Stimulated activated CD8-positive, alpha-beta memory T cell treated with anti-CD3 and anti-CD28 coated beads, Interleukin-12 subunit alpha, Interleukin-12 subunit beta, amount 100 ng/mL, for 24 hours (primary cell): ENCODE measurements at regions not wholly inside any gene's neighbourhood (a gene's known extent, or its start where the extent isn't known, plus 50 kb on each side); places are given as distances from the start of the nearest gene placed in this dataset.
"Not testable (repeated sequence)": the region's sequence is repeated elsewhere in the genome, so short reads cannot be mapped to it uniquely, and the experiment has no call there.

Experiments
- DNase-seq: peaks from one replicate; pipeline ENCODE4 v3.0.0-alpha.2; 2020; ENCODE audit errors: extremely low read depth

DNA sequence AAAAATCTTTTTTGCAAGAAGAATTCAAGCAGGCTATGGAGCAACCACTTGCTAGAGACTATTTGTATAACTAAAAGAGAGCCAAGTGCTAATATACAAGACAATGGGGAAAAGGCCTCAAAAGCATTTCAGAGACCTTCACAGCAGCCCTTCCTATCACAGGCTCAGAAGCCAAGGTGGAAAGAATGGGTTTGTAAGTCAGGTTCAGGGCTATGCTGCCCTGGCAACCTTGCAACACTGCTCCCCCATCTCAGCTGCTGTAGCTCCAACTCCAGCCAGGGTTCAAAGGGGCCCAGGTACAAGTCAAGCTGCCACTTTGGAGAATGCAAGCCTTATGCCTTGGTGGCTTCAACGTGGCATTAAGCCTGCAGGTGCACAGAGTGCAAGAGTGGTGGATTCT, 253.7 kb upstream of the C1QTNF3 start:
- DNase-seq = not testable (repeated sequence)

DNA sequence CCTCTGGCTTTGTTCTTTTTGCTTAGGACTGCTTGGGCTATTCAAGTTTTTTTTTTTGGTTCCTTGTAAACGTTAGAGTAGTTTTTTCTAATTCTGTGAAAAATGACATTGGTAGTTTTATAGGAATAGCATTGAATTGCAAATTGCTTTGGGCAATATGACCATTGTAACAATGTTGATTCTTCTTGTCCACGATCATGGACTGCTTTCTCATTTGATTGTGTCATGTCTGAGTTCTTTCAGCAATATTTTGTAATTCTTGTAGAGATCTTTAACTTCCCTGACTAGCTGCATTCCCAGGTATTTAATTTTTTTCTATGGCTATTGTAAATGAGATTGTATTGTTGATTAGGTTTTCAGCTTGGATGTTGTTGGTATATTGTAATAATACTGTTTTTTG, 286.2 kb upstream of the C1QTNF3 start:
- DNase-seq = not testable (repeated sequence)

DNA sequence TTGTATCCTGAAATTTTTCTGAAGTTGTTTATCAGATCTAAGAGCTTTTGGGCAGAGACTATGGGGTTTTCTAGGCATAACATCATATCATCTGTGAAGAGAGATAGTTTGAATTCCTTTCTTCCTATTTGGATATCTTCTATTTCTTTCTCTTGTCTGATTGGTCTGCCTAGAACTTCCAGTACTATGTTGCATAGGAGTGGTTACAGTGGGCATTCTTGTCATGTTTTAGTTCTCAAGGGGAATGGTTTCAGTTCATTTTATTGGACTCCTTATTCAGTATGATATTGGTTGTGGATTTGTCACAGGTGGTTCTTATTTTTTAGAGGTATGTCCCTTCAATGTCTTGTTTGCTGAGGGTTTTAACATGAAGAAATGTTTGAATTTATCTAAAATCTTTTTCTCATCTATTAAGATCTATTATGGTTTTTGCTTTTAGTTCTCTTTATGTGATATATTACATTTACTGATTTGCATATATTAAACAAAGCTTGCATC, 286.6 kb upstream of the C1QTNF3 start:
- DNase-seq = not testable (repeated sequence)

DNA sequence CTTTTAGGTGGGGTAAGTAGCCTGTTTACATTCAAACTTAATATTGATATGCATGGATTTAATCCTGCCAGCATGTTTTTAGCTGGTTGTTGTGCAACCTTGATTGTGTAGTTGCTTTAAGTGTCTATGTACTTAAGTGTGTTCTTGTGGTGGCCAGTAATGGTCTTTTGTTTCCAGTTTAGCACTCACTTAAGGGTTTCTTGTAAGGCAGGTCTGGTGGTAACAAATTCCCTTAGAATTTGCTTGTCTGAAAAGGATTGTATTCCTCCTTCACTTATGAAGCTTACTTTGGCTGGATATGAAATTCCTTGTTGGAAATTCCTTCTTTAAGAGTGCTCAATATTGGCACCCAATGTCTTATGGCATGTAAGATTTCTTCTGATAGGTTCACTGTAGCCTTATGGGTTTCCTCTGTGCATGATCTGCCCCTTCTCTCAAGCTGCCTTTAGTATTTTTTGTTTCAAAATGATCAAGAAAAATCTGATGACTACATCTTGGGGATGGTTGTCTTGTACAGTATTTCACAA, 289.0 kb upstream of the C1QTNF3 start:
- DNase-seq = not testable (repeated sequence)

DNA sequence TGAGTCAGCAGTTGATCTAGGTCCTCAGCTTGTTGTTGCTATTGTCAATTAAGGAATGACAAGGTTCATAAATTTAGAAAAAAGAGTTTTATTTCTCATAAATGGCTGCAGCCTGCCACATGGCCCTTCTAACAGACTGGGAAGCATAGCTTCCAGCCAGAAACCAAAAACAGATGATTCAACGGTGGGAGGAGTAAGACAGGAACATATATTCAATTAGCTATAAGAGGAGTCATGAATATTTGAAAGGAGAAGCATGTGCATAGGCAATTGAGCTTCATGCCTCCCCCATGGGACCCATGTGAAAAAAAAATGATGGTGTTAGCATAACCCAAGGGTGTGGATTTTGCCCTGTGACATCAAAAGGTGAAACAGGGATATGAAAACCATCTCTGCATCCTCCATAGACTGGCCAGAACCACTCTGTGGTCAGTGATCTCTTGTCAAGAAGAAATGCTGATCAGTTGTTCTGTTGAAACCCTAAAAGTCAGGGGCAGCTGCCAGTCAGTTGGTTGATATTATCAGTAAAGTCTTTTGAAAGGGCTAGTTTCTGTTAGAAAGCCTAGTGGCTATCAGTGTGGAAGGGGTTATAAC, 296.5 kb upstream of the C1QTNF3 start:
- DNase-seq = not testable (repeated sequence)

DNA sequence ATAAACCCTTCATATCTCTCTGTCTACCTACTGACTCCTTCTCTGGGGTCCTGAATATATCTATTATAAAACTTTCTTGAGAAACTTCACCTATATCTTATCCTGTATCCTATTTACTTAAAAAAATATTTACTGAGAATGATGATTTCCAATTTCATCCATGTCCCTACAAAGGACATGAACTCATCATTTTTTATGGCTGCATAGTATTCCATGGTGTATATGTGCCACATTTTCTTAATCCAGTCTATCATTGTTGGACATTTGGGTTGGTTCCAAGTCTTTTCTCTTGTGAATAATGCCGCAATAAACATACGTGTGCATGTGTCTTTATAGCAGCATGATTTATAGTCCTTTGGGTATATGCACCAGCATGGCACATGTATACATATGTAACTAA, 301.7 kb upstream of the RAI14 start:
- not testable (repeated sequence) for DNase-seq

DNA sequence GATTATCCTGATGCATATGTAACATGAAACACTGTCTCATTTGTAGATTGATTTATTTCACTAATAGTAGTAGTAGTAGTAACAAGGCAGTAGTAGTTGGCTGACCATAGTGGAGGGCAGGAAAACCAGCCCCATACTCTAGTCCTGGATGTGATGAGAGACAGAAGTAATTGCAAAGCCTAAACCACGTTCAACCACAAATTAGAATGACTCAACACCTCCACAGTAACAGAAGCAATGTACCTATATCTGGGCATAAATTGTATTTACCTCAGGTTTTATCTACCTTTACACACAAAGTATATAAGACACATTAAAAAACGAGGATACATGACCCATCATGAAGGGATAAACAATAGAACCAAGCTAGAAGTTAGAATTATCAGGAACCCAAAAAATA, 284.7 kb upstream of the RAI14 start:
- DNase-seq = not testable (repeated sequence)

DNA sequence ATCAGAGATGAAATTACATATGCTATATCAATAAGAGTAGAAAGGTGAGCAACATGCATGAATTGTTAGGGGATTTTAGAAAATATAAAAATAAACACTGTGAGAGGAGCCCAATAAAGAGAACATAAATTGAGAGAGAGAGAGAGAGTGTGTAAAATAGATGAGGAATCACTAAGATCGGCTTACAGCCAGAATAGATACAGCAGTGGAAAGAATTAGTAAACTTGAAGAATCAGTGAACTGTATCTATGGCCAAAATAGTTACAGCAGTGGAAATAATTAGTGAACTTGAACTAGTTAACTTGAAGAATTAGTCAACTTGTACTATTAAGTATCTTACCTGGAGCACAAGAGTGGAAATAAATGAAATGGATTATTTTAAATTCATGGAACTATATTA, 284.3 kb upstream of the RAI14 start:
- not testable (repeated sequence) for DNase-seq

DNA sequence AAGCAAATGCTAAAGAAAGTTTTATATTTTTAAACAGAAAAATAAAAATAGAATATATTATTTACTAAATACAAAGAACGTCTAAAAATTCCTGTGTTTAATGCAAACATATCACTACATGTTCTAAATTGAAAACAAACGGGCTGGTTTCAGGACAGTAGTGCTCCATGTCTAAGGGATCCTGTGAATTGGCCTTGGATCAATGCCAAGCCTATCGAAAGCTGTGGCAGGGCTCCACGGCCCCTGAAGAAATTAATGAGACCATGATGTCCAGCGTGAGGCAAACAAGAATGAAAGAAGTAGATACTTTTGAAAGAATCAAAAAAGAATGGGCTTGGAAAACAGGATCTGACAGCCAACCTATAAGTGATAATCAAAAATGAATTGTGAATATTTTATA, 283.4 kb upstream of the RAI14 start:
- DNase-seq = not testable (repeated sequence)

DNA sequence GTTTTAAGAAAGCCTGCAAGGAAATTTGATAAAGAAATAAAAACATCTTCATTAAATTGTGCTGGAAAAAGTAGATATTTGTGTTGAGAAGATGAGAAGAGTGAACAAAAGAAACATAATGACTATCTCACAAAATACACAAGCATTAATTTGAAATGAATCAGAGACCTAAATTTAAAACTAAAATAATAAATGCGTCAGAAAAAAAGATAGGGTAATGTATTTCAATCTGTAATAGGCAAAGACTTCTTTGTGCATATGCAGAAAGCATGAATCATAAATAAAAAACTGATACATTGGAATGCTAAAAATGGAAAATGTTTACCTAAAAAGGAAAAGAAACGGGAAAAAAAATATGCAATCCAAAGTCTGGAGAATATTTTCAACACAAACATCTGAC, 278.5 kb upstream of the RAI14 start:
- not testable (repeated sequence) for DNase-seq

DNA sequence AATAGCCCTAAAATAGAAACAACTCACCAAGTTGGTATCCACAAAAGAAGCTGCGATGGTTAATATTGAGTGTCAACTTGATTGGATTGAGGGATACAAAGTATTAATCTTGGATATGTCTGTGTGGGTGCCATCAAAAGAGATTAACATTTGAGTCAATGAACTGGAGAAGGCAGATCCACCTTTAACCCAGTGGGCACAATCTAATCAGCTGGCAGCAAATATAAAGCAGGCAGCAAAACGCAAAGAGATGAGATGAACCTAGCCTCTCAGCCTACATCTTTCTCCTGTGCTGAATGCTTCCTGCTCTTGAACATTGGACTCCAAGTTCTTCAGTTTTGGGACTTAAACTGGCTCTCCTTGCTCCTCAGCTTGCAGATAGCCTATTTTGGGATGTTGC, 277.6 kb upstream of the RAI14 start:
- DNase-seq = not testable (repeated sequence)

DNA sequence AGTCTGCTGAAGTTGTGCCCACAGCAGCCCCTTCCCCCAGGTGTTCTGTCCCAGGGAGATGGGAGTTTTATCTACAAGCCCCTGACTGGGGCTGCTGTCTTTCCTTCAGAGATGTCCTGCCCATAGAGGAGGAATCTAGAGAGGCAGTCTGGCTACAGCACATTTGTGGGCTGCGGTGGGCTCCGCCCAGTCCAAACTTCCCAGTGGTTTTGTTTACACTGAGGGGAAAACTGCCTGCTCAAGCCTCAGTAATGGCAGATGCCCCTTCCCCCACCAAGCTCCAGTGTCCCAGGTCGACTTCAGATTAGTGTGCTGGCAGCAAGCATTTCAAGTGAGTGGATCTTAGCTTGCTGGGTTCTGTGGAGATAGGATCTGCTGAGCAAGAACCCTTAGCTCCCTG, 267.4 kb upstream of the RAI14 start:
- DNase-seq = not testable (repeated sequence)

DNA sequence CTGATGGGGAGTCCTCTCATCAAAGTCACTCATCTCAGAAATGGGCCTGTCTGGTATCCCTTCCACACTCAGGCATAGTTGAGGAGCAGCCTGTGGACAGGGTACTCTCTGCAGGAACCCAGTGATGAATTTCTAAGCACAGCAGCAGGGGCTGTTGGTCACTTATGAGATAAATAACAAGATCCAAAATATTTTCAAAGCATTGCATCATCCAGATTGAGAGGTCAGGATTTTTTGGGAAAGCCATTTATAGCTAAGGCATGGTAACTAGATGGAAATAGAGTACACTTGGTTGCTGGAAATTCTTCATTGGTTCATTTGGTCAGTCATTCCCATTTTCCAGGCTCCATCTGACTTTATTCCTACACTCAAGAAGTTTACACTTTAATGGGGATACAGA, 246.8 kb upstream of the RAI14 start:
- no peak for DNase-seq

DNA sequence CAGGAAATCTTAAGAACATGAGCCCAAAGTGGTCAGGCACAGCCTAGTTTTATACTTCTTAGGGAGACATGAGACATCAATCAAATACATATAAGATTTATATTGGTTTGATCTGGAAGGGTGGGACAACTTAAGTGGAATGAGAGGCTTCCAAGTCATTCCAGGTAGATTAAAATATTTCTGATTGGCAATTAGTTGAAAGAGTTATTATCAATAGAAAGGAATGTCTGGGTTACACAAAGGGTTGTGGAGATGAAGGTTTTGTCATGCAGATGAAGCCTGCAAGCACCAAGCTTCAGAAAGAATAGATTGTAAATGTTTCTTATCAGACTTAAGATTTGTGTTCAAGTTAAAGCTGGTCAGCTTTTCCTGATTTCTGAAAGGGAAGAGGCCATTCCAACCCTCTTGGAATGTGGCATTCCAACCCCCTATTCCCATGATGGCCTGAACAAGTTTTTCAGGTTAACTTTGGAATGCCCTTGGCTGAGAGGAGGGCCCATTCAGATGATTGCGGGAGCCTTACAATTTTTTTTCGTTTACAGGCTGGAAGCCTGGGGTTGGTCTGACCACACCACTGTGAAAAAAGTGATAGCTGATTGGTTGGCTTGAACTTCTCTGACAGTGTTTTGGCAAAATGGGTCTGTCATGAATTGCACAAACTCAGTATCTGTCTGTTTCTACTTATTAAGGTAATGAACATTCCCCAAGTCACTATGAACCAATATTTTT, 245.6 kb upstream of the RAI14 start:
- DNase-seq = no peak

DNA sequence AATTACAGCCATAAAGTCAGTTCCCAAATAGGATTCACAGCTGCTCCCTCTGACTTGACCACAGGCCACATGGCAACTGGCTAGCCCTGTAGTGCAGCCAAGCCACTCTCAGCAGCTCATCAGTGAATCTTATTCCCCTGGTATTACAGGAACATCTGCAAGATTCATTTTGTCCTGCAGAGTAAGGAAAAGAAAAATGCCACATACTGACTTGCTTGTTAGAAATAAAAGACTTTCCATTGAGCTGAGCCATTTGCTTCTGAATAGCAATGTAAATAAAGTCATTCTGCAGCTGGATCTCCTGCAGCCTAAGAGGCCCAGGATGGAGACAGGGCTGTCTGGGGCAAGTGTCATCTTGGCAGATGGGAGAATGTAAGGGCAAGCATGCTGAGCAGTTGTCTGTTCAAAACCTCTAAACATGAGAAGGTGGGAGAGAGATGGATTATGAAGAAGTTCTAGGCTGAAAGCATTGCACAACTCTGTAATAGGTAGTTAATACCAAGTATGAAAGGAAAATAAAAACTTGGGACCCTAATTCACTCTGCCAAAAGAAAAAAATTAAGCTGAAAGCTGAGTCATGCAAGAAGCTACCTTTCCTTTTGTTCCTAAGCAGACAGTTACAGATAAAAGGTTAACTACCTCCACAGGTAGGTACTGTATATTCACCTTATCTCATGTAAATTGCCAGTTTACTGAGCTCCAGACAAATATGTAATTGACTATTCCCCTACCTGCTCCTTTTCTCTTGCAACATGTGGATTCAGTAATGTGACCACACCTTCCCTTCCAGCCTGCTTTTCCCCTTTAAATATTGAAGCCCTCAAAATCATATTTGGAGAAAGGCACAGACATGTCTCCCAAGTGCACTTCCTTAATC, 244.4 kb upstream of the RAI14 start:
- no peak for DNase-seq

DNA sequence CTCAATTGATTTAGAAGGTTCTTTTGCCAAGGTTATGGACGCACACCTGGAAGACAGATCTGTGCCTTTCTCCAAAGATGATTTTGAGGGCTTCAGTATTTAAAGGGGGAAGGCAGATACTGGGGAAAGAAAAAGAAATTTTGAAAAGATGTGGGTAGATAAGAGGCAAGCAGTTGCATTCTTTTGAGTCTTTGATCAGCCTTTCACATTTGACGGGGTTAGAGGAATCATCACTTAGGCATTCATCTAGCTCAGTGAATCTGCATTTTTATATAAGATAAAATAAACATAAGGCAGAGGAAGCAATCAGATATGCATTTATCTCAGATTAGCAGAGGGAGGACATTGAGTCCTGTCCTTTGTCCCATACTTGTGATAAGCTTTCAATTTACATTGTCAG, 243.4 kb upstream of the RAI14 start:
- no peak for DNase-seq

DNA sequence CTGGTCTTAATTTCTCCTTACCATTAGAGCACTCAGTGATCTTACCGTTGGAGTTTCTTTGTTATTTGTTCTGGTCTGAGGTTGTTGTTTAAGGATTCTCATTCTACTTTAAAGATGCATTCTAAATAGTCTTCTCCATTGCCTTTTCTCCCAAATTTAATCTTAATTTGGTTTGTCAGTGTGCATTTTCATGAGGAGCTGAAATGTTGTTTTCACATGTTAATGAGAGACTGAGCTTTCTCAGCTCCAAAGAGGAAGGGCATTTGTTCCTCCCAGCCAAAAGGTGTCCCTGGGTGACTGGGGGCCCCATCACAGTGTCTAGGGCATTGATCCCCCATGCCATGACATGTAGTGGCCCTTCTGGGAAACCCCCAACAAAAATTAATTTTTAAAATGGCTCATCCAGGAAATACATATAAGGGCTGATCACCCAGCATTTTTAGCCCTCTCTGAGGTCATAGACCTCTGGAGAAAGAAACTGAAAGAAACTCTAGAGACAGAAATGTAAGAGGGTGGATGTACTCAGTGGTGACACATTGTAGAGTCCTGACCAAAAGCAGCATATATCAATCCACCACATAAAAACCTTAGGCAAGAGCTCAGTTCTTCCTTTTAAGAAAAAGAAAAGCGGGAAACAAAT, 240.4 kb upstream of the RAI14 start:
- DNase-seq = no peak

DNA sequence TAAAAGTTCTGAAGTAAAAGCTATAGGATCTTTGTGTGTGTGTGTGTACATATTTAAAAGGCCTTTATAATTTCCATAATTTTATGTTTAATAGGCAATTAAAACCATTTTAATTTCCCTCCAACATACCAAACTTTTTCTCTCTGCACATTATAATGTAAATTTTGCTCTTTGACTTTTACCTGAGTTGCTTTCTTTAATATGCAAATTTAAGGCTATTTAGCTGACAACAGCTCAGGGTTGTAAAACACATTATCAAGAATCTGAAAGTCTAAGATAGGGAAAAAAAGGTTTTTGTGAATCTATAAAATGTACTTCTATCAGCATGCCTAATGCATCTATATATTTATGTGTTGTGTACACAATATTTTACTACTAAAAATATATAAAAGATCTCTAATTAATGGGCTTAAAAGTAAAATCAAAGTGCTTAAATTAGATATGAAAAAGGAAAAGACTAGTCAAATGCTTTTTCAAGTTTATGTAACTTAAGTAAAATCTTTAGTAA, 239.6 kb upstream of the RAI14 start:
- no peak for DNase-seq

DNA sequence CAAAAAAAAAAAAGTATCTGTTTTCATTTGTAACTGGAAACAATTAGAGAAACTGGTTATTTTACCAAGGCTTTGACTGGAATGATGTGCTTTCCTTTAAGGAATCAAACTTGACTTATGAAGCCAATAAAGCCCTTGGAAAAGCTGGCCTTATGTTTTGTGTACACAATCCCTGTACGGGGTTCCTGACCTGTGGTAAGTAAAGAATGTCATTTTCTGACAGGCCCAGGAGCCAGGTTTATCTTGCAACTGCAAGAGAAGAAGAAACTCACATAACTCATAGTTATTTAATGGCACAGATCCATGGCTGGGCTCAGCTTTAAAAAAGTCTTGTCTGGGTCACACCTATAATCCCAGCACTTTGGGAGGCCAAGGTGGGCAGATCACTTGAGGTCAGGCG, 235.9 kb upstream of the RAI14 start:
- DNase-seq = not testable (repeated sequence)

DNA sequence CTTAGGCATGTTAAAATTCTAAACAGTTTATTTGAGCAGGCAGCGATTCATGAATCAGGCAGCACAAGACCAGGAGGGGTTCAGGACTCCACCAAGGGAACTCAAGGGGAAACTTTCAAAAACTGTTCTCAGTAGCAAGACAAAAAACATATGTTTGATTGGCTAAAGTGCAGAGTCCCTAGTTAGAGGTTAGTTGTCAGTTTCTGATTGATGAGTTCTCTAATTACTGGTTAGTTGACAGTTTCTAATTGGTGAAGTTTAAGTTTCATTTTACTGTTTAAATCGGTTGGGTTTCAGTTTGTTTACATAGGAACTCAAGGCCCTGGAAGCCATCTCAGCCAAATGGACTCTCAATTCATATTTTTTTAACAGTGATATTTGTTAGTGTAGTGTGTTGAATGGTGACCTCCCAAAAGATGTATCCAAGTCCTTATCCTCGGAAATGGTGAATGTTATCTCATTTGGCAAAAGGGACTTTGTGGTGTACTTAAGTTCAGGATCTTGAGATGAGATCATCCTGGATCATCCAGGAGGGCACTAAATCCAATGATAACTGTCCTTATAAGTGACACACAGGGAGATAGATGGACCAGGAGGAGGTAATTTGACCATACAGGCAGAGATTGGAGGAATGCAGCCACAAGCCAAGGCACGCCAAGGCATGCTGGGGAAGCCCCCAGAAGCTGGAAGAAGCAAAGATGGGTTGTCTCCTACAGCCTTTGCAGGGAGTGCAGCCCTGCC, 219.2 kb upstream of the RAI14 start:
- DNase-seq = no peak

DNA sequence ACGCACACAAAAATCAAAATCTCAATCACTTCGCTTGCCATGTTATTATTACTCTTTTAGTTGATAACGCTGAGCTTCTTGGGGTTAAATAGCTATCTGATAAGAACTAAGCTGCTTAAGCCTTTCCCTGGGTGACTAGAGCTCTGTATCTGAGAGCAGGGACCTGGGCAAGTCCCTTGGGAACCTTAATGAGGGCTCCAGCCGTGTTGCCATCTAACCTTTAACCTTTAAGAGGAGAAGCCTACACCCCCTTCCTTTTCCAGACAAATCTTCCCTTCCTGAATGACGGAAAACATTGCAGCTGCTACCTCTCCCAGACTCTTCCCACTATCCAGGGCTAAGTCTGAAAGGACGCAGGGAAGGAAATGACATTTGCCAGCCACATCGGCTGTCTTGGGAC, 216.5 kb upstream of the RAI14 start:
- no peak for DNase-seq
